IMR-90 (cell line): ENCODE measurements at regions not wholly inside any gene's neighbourhood (a gene's known extent, or its start where the extent isn't known, plus 50 kb on each side); places are given as distances from the start of the nearest gene placed in this dataset.
"Not testable (repeated sequence)": the region's sequence is repeated elsewhere in the genome, so short reads cannot be mapped to it uniquely, and the experiment has no call there.

Experiments
- ATAC-seq: fragments of 200-7000 bp; cut with Tn5 transposase; 2 replicates; pipeline ENCODE4 v1.9.1; 2020; ENCODE audit warnings: low read depth, mild to moderate bottlenecking, moderate library complexity
- BruUV-seq: library from RNA; stranded (reverse); fragments of 400-500 nt; replicated peaks from 2 replicates; lab custom pipeline; 2021; lab: Mats Ljungman, UMichigan
- CTCF ChIA-PET: fragments of 300-600 bp; formaldehyde crosslinking; extraction: SDS; loops from one replicate; lab custom pipeline; 2021; ENCODE audit warnings: antibody characterized with exemption; lab: Yijun Ruan, JAX
- POLR2A ChIA-PET: fragments of 300-600 bp; sonication (Branson Sonifier 250); formaldehyde crosslinking; loops from one replicate; lab custom pipeline; 2022; ENCODE audit warnings: antibody characterized with exemption; ENCODE audit not compliant: unreplicated experiment; lab: Charles Lee
- DNase-seq: peaks from one replicate; pipeline ENCODE4 v3.0.0; 2013
- H2AFZ ChIP-seq: replicated peaks from 2 replicates; pipeline ENCODE3; 2013; ENCODE audit warnings: low read length, mild to moderate bottlenecking; ENCODE audit not compliant: poor library complexity
- H2AK5ac ChIP-seq: 2 replicates; pipeline ENCODE4 v1.6.1; 2013; ENCODE audit warnings: low read depth, low read length, inconsistent platforms
- H2AK9ac ChIP-seq: replicated peaks from 2 replicates; pipeline ENCODE3; 2013; ENCODE audit warnings: mild to moderate bottlenecking, low read depth, low read length, moderate library complexity; ENCODE audit not compliant: poor library complexity
- H2BK120ac ChIP-seq: 2 replicates; pipeline ENCODE4 v1.6.1; 2013; ENCODE audit warnings: low read depth, low read length, inconsistent platforms
- H2BK15ac ChIP-seq: 3 replicates; pipeline ENCODE4 v1.6.1; 2013; ENCODE audit warnings: low read depth, low read length, inconsistent platforms
- H2BK20ac ChIP-seq: 2 replicates; pipeline ENCODE4 v1.6.1; 2013; ENCODE audit warnings: low read depth, mild to moderate bottlenecking, inconsistent platforms, low read length, moderate library complexity
- H2BK5ac ChIP-seq: 2 replicates; pipeline ENCODE4 v1.6.1; 2013; ENCODE audit warnings: mild to moderate bottlenecking, low read depth, low read length, inconsistent platforms; ENCODE audit not compliant: poor library complexity, severe bottlenecking
- H3K14ac ChIP-seq: replicated peaks from 2 replicates; pipeline ENCODE4 v1.6.1; 2013; ENCODE audit warnings: low read depth, low read length, inconsistent platforms
- H3K18ac ChIP-seq: 2 replicates; pipeline ENCODE4 v1.6.1; 2013; ENCODE audit warnings: low read depth, low read length, control low read depth
- H3K23ac ChIP-seq: 2 replicates; pipeline ENCODE4 v1.6.1; 2013; ENCODE audit warnings: low read depth, low read length, inconsistent platforms
- H3K27ac ChIP-seq: 2 replicates; pipeline ENCODE4 v1.5.1; 2013; ENCODE audit warnings: mild to moderate bottlenecking, control low read depth, low read length; ENCODE audit not compliant: insufficient read depth
- H3K27me3 ChIP-seq: 2 replicates; pipeline ENCODE4 v1.6.1; 2013; ENCODE audit warnings: low read length; ENCODE audit not compliant: control insufficient read depth, insufficient read depth
- H3K36me3 ChIP-seq: 2 replicates; pipeline ENCODE4 v1.6.1; 2013; ENCODE audit warnings: low read length, mixed read lengths; ENCODE audit not compliant: control insufficient read depth, insufficient read depth
- H3K4ac ChIP-seq: 2 replicates; pipeline ENCODE4 v1.6.1; 2013; ENCODE audit warnings: low read depth, low read length, inconsistent platforms
- H3K4me1 ChIP-seq: 2 replicates; pipeline ENCODE4 v1.6.1; 2013; ENCODE audit warnings: low read length, mixed read lengths; ENCODE audit not compliant: control insufficient read depth, insufficient read depth
- H3K4me2 ChIP-seq: 2 replicates; pipeline ENCODE4 v1.6.1; 2013; ENCODE audit warnings: low read depth, mild to moderate bottlenecking, control low read depth, low read length, moderate library complexity
- H3K4me3 ChIP-seq: 2 replicates; pipeline ENCODE4 v1.5.1; 2013; ENCODE audit warnings: low read depth, mild to moderate bottlenecking, control low read depth, low read length, moderate library complexity; ENCODE audit not compliant: insufficient read depth
- H3K56ac ChIP-seq: 2 replicates; pipeline ENCODE4 v1.6.1; 2013; ENCODE audit warnings: low read length, inconsistent platforms; ENCODE audit not compliant: insufficient read depth; ENCODE audit errors: extremely low read depth
- H3K79me1 ChIP-seq, 2 experiments: 2 replicates each; pipeline ENCODE4 v1.6.1; 2013; ENCODE audit warnings: low read length in 2 of 2, inconsistent platforms in 1 of 2, low read depth in 1 of 2
- H3K9ac ChIP-seq: 2 replicates; pipeline ENCODE4 v1.6.1; 2013; ENCODE audit warnings: low read depth, low read length, control low read depth
- H3K9me1 ChIP-seq: 2 replicates; pipeline ENCODE4 v1.6.1; 2013; ENCODE audit warnings: low read length, inconsistent platforms; ENCODE audit not compliant: insufficient read depth
- H3K9me3 ChIP-seq: 2 replicates; pipeline ENCODE4 v1.6.1; 2013; ENCODE audit warnings: low read length; ENCODE audit not compliant: control insufficient read depth, insufficient read depth
- H4K20me1 ChIP-seq: 2 replicates; pipeline ENCODE4 v1.6.1; 2013; ENCODE audit warnings: low read length, inconsistent platforms; ENCODE audit not compliant: insufficient read depth
- H4K5ac ChIP-seq: 2 replicates; pipeline ENCODE4 v1.6.1; 2013; ENCODE audit warnings: mild to moderate bottlenecking, low read depth, low read length, control low read depth
- H4K8ac ChIP-seq, 2 experiments: 2 replicates each; pipeline ENCODE4 v1.6.1; 2013; ENCODE audit warnings: low read depth in 2 of 2, low read length in 2 of 2, control low read depth in 1 of 2, inconsistent platforms in 1 of 2
- H4K91ac ChIP-seq: 2 replicates; pipeline ENCODE4 v1.6.1; 2013; ENCODE audit warnings: low read depth, low read length, inconsistent platforms; ENCODE audit not compliant: insufficient read depth
- WGBS, 2 experiments: methylation state at CpG; one replicate each; pipeline versions ENCODE4 v1.1.5 to v1.1.7; 2013; ENCODE audit warnings: missing lambda C conversion rate in 2 of 2; ENCODE audit not compliant: insufficient read length in 1 of 2; ENCODE audit errors: extremely low coverage in 2 of 2; 5-methylcytosine and 5-hydroxymethylcytosine counted together
- dilution Hi-C: fragments of 300-500 bp; cut with HindIII; formaldehyde crosslinking; loops from one replicate; pipeline ENCODE4 v1.14.3; 2018; ENCODE audit warnings: low sequenced_read_pairs; ENCODE audit not compliant: unreplicated experiment
- in situ Hi-C: fragments of 300-500 bp; cut with MboI; formaldehyde crosslinking; loops from 3 replicates; pipeline ENCODE4 v1.14.3; 2019; ENCODE audit warnings: low sequenced_read_pairs, inconsistent platforms, mixed read lengths
- intact Hi-C: fragments of 100-400 bp; cut with micrococcal nuclease; formaldehyde crosslinking; loops from 2 replicates; pipeline ENCODE4 v1.10.0; 2022

DNA sequence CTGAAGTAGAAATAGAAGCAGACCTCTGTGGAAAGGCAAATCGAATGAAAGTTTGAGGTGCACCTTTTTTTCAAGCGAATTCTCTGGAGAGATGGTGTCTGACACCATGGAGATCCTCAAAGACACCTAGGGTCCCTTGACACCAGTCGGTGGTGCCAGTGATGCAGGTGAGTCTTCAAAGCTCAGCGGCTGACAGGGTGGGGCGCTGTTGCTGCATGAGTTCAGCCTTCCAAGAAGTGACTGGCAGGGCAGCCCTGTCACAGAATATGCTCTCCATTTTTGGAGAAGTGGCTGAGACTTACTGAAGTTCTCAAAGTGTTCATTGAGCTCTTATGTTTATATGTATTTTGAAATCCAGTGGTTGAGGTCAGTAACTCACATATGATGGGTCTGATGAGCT, 575.9 kb downstream of the SPATA31A6 start:
- dilution Hi-C loops, H3K4ac ChIP-seq, H4K8ac ChIP-seq, CTCF ChIA-PET, H4K5ac ChIP-seq, H3K79me1 ChIP-seq, H3K18ac ChIP-seq, H3K4me1 ChIP-seq, DNase-seq, H2BK20ac ChIP-seq, H2BK15ac ChIP-seq, H4K91ac ChIP-seq, H3K4me2 ChIP-seq, H3K36me3 ChIP-seq, H3K9me1 ChIP-seq, H3K4me3 ChIP-seq, ATAC-seq, H3K56ac ChIP-seq, H2BK5ac ChIP-seq, H4K20me1 ChIP-seq, H3K27me3 ChIP-seq, H2AFZ ChIP-seq, H3K27ac ChIP-seq, H2AK5ac ChIP-seq, H3K9me3 ChIP-seq, H2AK9ac ChIP-seq, intact Hi-C loops, POLR2A ChIA-PET, H3K14ac ChIP-seq, in situ Hi-C loops, BruUV-seq, H3K9ac ChIP-seq, H2BK120ac ChIP-seq, H3K23ac ChIP-seq: not testable (repeated sequence)
- no CpG with 5 or more reads among the region's 5 CpGs for WGBS, 2 experiments

- H2BK120ac ChIP-seq, H3K36me3 ChIP-seq, H2AK9ac ChIP-seq, intact Hi-C loops, H4K20me1 ChIP-seq, H2BK15ac ChIP-seq, H3K18ac ChIP-seq, H3K4me3 ChIP-seq, H3K23ac ChIP-seq, H4K8ac ChIP-seq, H4K91ac ChIP-seq, H3K9me1 ChIP-seq, BruUV-seq, in situ Hi-C loops, H2AK5ac ChIP-seq, H3K79me1 ChIP-seq, H3K27me3 ChIP-seq, H3K14ac ChIP-seq, DNase-seq, dilution Hi-C loops, ATAC-seq, H2BK5ac ChIP-seq, H3K4me1 ChIP-seq, H3K9me3 ChIP-seq, H3K27ac ChIP-seq, H4K5ac ChIP-seq, H3K56ac ChIP-seq, H3K4ac ChIP-seq, H2BK20ac ChIP-seq, H3K9ac ChIP-seq, CTCF ChIA-PET, H2AFZ ChIP-seq, H3K4me2 ChIP-seq, POLR2A ChIA-PET: not testable (repeated sequence)
- no CpG with 5 or more reads among the region's 4 CpGs for WGBS, 2 experiments
These were observed 598.7 kb downstream of the SPATA31A6 start for GRCh38 chr9:42782201-42782600.
